Tibial nerve (tissue), 4 donors: ENCODE measurements at regions not wholly inside any gene's neighbourhood (a gene's known extent, or its start where the extent isn't known, plus 50 kb on each side); places are given as distances from the start of the nearest gene placed in this dataset.
"Not testable (repeated sequence)": the region's sequence is repeated elsewhere in the genome, so short reads cannot be mapped to it uniquely, and the experiment has no call there.

Experiments used
- EP300 ChIP-seq, 2 donors: sonication (generic); formaldehyde crosslinking; IDR thresholded peaks; one replicate each; pipeline ENCODE4 v1.6.1; 2017; ENCODE audit warnings: antibody characterized with exemption in 2 of 2, mild to moderate bottlenecking in 1 of 2
- TF ChIP-seq, protein P1 (sequence below), 5 experiments: fragments of 200-600 bp in 3 of 5; fragments of 450-650 bp in 2 of 5; sonication (generic) in 3 of 5; IDR thresholded peaks; one replicate each; pipeline ENCODE4 v1.5.1; 2016 to 2019; ENCODE audit warnings: antibody characterized with exemption in 5 of 5, mild to moderate bottlenecking in 3 of 5, moderate library complexity in 2 of 5

DNA sequence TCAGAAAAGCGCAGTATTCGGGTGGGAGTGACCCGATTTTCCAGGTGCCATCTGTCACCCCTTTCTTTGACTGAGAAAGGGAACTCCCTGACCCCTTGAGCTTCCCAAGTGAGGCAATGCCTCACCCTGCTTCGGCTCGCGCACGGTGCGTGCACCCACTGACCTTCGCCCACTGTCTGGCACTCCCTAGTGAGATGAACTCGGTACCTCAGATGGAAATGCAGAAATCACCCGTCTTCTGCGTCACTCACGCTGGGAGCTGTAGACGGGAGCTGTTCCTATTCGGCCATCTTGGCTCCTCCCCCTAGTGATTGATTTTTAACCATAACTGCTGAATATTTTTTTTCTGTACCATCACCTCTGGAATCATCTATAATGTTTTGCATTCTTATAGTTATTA is 359.1 kb downstream of the C3orf38 start:
- TF ChIP-seq, protein P1, sequence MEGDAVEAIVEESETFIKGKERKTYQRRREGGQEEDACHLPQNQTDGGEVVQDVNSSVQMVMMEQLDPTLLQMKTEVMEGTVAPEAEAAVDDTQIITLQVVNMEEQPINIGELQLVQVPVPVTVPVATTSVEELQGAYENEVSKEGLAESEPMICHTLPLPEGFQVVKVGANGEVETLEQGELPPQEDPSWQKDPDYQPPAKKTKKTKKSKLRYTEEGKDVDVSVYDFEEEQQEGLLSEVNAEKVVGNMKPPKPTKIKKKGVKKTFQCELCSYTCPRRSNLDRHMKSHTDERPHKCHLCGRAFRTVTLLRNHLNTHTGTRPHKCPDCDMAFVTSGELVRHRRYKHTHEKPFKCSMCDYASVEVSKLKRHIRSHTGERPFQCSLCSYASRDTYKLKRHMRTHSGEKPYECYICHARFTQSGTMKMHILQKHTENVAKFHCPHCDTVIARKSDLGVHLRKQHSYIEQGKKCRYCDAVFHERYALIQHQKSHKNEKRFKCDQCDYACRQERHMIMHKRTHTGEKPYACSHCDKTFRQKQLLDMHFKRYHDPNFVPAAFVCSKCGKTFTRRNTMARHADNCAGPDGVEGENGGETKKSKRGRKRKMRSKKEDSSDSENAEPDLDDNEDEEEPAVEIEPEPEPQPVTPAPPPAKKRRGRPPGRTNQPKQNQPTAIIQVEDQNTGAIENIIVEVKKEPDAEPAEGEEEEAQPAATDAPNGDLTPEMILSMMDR (IDR thresholded peaks at IDR 0.05): not testable (repeated sequence)
- not testable (repeated sequence) for TF ChIP-seq EP300 (IDR thresholded peaks at IDR 0.05)
